ENCODE measurements at regions not wholly inside any gene's neighbourhood (a gene's known extent, or its start where the extent isn't known, plus 50 kb on each side); places are given as distances from the start of the nearest gene placed in this dataset.

DNA sequence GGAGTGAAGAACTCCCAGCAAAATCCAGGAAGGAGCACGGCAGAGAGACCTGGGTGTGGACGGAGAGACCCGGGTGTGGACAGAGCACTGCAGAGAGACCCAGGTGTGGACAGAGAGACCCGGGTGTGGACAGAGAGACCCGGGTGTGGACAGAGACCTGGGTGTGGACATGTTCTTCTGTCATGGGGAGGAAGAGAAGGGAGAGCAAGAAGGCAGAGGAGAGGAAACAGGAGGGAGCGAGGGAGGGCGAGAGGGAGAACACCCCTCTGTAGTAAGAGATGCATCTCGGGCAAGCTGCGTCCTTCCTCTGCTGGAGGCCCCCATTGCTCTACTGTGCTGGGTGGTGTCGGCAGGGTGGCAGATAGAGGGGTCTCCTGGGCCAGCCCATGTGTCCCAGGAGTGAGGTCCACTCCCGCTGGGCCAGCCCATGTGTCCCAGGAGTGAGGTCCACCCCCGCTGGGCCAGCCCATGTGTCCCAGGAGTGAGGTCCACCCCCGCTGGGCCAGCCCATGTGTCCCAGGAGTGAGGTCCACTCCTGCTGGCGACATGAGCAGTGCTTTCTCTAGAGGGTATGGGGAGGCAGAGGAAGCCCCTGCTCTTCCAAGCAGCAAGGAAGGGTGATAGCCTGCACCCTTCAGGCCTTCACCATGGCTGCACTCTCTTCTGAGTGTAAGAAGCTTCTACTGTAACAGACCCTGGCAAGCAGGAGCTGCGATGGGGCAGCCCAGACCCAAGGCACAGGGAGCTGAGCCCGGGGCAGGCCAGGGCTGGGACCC is 934.2 kb downstream of the BRD1 start:
- H3K9ac ChIP-seq (ENCODE audit: low read depth in 1 of 2, low read length in 2 of 2) = no peak overlapping the region
- H3K27me3 ChIP-seq (ENCODE audit: control insufficient read depth in 1 of 2, insufficient read depth in 2 of 2, low read length in 2 of 2) = no peaks in the 10 kb centered on the region
- no peaks in the 10 kb centered on the region for H3K36me3 ChIP-seq (ENCODE audit: control insufficient read depth in 1 of 2, insufficient read depth in 2 of 2, low read length in 2 of 2)
- no peaks in the 10 kb centered on the region for H3K4me1 ChIP-seq (ENCODE audit: control insufficient read depth in 1 of 2, insufficient read depth in 2 of 2, low read length in 2 of 2)
- H3K27ac ChIP-seq (ENCODE audit: low read depth, low read length) = no peak overlapping the region
- H3K4me3 ChIP-seq (ENCODE audit: low read depth in 1 of 2, low read length in 2 of 2) = no peak overlapping the region
- H3K9me3 ChIP-seq (ENCODE audit: control insufficient read depth in 1 of 2, low read length in 2 of 2) = no peaks in the 10 kb centered on the region

DNA sequence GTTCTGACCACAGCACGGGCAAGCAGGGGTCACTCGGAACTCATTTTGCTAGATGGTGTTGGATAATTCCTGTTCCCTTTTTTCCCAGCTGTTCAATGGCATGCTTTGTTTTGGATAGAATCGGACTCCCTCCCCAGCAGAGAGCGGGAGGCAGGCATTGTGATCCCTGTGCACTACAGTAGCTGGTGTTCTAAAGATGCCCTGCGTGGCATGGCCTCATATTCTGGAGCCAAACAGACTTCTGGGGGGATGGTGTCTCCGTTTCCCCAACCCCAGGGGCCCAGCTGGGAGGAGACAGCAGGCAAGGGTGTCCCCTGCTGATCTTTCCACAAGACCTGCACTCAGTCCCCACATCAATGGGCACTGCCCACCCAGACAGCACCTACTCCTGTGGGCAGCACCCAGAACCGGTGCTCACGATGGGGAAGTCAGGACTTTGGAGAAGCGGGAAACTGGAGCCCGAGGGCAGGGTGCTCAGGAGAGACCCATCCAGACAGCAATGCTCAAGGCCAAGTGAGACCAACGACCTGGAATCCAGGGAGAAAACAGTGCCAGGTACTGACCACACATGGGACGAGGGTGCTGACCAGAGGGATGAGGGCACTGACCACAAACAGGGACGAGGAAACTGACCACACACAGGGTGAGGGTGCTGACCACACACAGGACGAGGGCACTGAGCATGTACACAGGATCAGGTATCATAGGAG is 934.9 kb downstream of the BRD1 start:
- H3K4me3 ChIP-seq (ENCODE audit: low read depth in 1 of 2, low read length in 2 of 2) = no peak overlapping the region
- no peaks in the 10 kb centered on the region for H3K4me1 ChIP-seq (ENCODE audit: control insufficient read depth in 1 of 2, insufficient read depth in 2 of 2, low read length in 2 of 2)
- no peaks in the 10 kb centered on the region for H3K27me3 ChIP-seq (ENCODE audit: control insufficient read depth in 1 of 2, insufficient read depth in 2 of 2, low read length in 2 of 2)
- no peak overlapping the region for H3K27ac ChIP-seq (ENCODE audit: low read depth, low read length)
- no peaks in the 10 kb centered on the region for H3K9me3 ChIP-seq (ENCODE audit: control insufficient read depth in 1 of 2, low read length in 2 of 2)
- no peak overlapping the region for H3K9ac ChIP-seq (ENCODE audit: low read depth in 1 of 2, low read length in 2 of 2)
- H3K36me3 ChIP-seq (ENCODE audit: control insufficient read depth in 1 of 2, insufficient read depth in 2 of 2, low read length in 2 of 2) = no peaks in the 10 kb centered on the region

DNA sequence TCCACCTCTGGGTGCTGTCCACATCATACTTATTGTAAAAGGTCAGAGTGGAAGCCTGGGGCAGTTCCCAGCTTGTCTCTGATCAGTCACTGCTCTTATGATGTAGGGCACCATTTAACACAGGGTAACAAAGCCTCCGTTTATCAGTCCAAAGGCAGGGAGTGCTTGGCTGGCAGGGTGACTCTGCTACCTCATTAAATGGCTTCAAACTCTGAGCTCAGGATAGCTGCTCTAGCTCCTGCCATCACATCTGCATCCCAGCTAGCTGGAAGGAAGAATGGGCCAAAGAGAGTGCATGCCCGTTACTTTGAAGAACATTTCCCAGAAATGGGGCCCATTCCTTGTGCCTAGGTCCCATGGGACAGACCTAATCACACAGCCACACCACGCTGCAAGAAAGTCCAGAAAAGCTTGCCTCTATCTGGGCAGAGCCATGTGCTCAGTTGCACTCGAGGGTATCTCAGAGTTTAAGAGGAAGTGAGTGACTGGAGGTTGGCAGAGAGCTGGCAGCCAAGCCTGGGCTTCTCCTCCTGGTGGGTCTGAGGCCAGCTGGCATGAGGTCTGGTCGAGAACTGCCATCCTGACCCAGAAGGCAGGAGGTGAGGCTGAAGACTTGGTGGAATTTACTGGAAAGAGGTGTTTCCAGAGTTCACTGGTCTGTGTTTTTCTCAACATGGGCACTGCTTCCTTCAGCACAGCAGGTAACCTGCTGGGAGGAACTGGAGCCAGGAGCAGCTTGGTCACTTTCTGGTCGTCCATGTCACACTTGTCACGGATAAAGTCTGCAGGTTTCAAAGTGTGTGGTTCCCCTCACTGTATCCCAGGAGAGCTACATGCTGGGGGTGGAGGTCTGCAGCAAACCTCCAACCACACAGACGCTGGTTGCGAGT is 935.7 kb downstream of the BRD1 start:
- H3K4me1 ChIP-seq (ENCODE audit: control insufficient read depth in 1 of 2, insufficient read depth in 2 of 2, low read length in 2 of 2) = no peaks in the 10 kb centered on the region
- no peak overlapping the region for H3K4me3 ChIP-seq (ENCODE audit: low read depth in 1 of 2, low read length in 2 of 2)
- no peaks in the 10 kb centered on the region for H3K27me3 ChIP-seq (ENCODE audit: control insufficient read depth in 1 of 2, insufficient read depth in 2 of 2, low read length in 2 of 2)
- no peak overlapping the region for H3K9ac ChIP-seq (ENCODE audit: low read depth in 1 of 2, low read length in 2 of 2)
- H3K9me3 ChIP-seq (ENCODE audit: control insufficient read depth in 1 of 2, low read length in 2 of 2) = no peaks in the 10 kb centered on the region
- no peaks in the 10 kb centered on the region for H3K36me3 ChIP-seq (ENCODE audit: control insufficient read depth in 1 of 2, insufficient read depth in 2 of 2, low read length in 2 of 2)
- no peak overlapping the region for H3K27ac ChIP-seq (ENCODE audit: low read depth, low read length)

DNA sequence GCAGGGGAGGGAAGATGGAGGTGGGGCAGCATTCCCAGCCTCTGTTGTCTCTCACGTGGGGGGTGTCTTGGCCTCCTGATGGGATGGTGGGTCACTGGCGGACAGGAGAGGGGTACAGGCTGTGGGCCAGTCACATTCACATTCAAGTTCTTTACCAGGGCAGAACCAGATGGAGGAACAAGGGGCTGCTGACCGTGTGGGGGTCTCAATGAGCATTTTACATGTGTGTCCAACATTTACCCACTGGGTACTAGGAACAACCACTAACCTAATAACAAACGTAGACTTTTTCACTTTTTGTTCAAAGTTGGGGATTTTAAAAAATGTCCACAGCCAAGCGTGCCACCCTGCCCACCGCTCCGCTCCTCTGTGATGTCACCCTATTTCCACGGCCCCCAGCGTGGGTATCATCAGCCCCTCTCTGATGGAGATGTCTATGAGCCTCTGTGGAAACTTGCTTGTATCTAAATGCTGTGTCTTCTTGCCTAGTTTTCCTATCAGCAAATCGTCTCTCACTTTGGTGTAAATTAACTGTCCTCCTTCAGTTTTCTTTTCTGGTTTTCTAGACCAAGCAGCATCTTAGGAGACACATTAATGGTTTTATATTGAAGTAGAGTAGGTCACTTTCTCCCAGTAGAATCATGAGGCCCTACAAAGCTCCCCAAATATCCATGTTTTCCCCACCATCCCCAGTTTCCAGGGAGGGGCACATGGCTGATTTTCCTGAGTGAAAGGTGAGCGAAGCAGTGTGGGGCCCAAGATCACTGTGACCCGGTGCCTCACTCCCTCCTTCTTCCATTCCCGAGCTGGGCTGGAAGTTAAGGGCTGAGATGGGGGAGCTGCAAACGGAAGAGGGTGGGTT is 936.7 kb downstream of the BRD1 start:
- H3K4me3 ChIP-seq (ENCODE audit: low read depth in 1 of 2, low read length in 2 of 2) = no peak overlapping the region

DNA sequence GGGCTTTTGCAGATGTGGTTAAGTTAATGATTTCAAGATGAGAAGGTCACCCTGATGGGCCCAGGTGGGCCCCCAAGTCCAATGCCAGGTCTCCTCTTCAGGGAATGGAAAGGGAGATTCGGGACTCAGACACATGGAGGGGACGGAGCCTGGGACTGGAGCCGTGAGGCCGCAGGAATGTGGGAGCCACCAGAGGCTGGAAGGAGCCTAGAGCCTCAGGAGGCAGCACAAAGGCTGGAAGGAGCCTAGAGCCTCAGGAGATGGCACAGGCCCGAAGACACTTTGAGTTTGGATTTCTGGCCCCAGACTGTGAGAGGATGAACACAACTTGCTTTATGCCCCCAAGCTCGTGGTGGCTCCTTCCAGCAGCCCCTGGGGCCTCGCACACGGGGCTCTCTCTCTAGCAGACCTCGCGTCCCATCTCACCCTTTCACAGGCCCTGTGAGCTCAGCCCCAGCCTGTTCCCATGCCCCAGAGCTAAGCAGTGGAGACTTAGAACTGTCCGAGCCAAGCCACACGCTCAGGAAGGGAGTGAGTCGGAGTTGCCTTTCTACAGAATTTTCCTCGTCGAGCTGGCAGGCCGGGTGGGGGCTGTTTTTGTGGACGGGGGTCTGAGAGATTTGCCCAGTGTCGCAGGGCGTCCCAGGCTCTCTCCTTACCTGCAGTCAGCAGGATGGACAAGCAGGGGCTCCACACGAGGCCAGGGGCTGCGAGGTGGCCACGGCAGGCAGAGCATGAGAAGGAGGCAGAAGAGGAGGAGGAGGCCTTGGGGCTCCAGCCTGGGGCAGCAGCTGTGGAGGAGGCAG is 937.6 kb downstream of the BRD1 start:
- Histone ChIP-seq H3K9ac (ENCODE audit: low read depth in 1 of 2, low read length in 2 of 2) (no peak overlapping the region), H3K4me3 (ENCODE audit: low read depth in 1 of 2, low read length in 2 of 2) (no peak overlapping the region), H3K36me3 (ENCODE audit: control insufficient read depth in 1 of 2, insufficient read depth in 2 of 2, low read length in 2 of 2) (no peaks in the 10 kb centered on the region), H3K4me1 (ENCODE audit: control insufficient read depth in 1 of 2, insufficient read depth in 2 of 2, low read length in 2 of 2) (no peaks in the 10 kb centered on the region), H3K9me3 (ENCODE audit: control insufficient read depth in 1 of 2, low read length in 2 of 2) (no peaks in the 10 kb centered on the region), H3K27me3 (ENCODE audit: control insufficient read depth in 1 of 2, insufficient read depth in 2 of 2, low read length in 2 of 2) (no peaks in the 10 kb centered on the region), H3K27ac (ENCODE audit: low read depth, low read length) (no peak overlapping the region)

More for the DNA sequence above, 936.7 kb downstream of the BRD1 start:
- no peaks in the 10 kb centered on the region for H3K36me3 ChIP-seq (ENCODE audit: control insufficient read depth in 1 of 2, insufficient read depth in 2 of 2, low read length in 2 of 2)
- no peaks in the 10 kb centered on the region for H3K27me3 ChIP-seq (ENCODE audit: control insufficient read depth in 1 of 2, insufficient read depth in 2 of 2, low read length in 2 of 2)
- H3K9ac ChIP-seq (ENCODE audit: low read depth in 1 of 2, low read length in 2 of 2) = no peak overlapping the region
- H3K27ac ChIP-seq (ENCODE audit: low read depth, low read length) = no peak overlapping the region
- no peaks in the 10 kb centered on the region for H3K4me1 ChIP-seq (ENCODE audit: control insufficient read depth in 1 of 2, insufficient read depth in 2 of 2, low read length in 2 of 2)
- no peaks in the 10 kb centered on the region for H3K9me3 ChIP-seq (ENCODE audit: control insufficient read depth in 1 of 2, low read length in 2 of 2)

DNA sequence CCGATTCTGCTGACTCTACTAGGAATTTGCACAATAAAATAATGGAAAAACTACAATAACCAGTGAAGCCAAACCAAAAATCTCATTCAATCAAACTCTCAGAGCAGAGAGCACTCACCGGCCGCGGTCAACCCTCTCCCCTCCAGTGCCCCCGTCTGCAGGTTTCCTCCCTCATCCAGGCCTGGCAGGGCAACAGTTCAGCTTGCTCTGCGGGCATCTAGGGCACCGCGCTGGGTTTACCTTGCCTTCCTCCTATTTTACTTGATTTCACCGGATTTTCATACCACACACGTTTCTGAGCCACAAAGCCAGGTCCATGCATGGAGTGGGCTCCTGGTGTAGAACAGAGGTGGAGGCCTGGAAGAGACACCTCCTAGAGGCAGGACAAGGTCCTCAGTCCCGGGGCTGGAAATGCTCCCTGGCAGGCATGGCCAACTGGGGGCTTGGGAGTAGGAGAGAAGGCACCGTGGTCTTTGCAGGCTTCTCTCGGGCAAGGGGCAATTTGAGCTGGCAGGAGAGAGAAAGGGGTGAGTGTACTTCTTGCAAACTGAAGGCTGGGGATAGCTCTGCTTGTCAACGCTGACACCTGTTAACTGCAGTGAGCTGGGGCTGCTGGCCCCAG is 938.4 kb downstream of the BRD1 start:
- Histone ChIP-seq H3K27ac (ENCODE audit: low read depth, low read length) (no peak overlapping the region), H3K4me3 (ENCODE audit: low read depth in 1 of 2, low read length in 2 of 2) (no peak overlapping the region), H3K4me1 (ENCODE audit: control insufficient read depth in 1 of 2, insufficient read depth in 2 of 2, low read length in 2 of 2) (no peaks in the 10 kb centered on the region), H3K27me3 (ENCODE audit: control insufficient read depth in 1 of 2, insufficient read depth in 2 of 2, low read length in 2 of 2) (no peaks in the 10 kb centered on the region), H3K9ac (ENCODE audit: low read depth in 1 of 2, low read length in 2 of 2) (no peak overlapping the region), H3K36me3 (ENCODE audit: control insufficient read depth in 1 of 2, insufficient read depth in 2 of 2, low read length in 2 of 2) (no peaks in the 10 kb centered on the region), H3K9me3 (ENCODE audit: control insufficient read depth in 1 of 2, low read length in 2 of 2) (no peaks in the 10 kb centered on the region)

DNA sequence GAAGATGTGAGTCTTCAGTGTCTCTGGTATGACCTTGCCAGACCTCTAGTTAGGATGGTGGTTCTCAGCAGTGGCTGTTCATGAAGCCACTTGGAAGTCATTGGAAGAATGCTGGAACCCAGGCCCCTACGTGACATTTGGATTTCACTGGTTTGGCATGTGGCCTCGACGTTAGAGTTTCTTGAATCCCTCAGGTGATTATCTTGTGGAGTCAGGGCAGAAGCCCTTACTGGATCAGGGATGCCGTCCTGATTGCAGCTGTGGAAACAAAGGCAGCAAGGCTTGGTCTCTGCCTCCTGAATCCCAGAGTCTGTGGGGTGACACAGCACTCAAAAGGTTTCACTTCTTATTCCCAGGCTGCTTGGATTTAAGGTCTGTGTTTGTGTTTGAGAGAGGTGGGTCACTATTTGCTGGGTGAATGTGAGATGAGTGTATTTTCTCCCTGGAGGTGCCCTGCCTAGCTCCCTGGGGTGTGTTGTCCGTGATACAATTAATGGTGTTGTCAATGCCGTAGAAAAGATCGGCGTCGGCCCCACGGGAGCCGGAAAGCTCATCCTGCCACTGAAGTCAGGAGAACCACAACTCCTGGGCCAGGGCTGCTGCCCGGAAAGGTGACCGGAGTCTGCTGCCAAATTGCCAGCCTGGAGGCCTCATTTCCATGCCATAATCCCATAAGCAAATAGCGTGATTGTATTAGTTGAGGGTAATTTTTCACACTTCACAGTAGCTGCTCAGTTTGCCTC is 939.0 kb downstream of the BRD1 start:
- Histone ChIP-seq H3K4me1 (ENCODE audit: control insufficient read depth in 1 of 2, insufficient read depth in 2 of 2, low read length in 2 of 2) (no peaks in the 10 kb centered on the region), H3K27ac (ENCODE audit: low read depth, low read length) (no peak overlapping the region), H3K9ac (ENCODE audit: low read depth in 1 of 2, low read length in 2 of 2) (no peak overlapping the region), H3K4me3 (ENCODE audit: low read depth in 1 of 2, low read length in 2 of 2) (no peak overlapping the region), H3K27me3 (ENCODE audit: control insufficient read depth in 1 of 2, insufficient read depth in 2 of 2, low read length in 2 of 2) (no peaks in the 10 kb centered on the region), H3K9me3 (ENCODE audit: control insufficient read depth in 1 of 2, low read length in 2 of 2) (no peaks in the 10 kb centered on the region), H3K36me3 (ENCODE audit: control insufficient read depth in 1 of 2, insufficient read depth in 2 of 2, low read length in 2 of 2) (no peaks in the 10 kb centered on the region)

DNA sequence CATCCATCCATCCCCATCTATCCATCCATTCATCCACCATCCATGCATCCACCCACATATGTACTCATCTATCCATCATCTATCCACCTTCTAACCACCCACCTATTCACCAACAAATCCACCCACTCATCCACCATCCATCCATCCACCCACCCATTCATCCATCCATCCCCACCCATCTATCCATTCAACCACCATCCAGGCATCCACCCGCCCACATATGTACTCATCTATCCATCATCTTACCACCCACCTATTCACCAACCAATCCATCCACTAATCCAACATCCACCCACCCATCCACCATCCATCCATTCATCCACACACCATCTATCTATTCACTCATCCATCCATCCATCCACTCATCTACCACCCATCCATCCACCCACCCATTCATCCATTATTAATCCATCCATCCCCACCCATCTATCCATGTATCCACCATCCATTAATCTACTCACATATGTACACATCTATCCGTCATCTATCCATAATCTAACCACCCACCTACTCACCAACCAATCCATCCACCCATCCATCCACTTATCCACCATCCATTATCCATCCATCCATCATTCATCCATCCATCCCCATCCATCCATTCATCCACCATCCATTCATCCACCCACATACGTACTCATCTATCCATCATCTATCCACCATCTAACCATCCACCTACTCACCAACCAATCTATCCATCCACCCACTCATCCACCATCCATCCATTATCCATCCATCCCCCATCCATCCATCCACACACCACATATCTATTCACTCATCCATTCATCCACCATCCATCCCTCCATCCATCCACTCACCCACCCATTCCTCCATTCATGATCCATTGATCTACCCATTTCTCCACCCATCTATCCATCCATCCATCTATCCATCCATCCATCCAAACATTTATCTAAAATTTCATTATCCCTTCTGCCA is 940.0 kb downstream of the BRD1 start:
- Histone ChIP-seq H3K27ac (ENCODE audit: low read depth, low read length) (no peak overlapping the region), H3K36me3 (ENCODE audit: control insufficient read depth in 1 of 2, insufficient read depth in 2 of 2, low read length in 2 of 2) (no peaks in the 10 kb centered on the region), H3K9ac (ENCODE audit: low read depth in 1 of 2, low read length in 2 of 2) (no peak overlapping the region), H3K4me3 (ENCODE audit: low read depth in 1 of 2, low read length in 2 of 2) (no peak overlapping the region), H3K27me3 (ENCODE audit: control insufficient read depth in 1 of 2, insufficient read depth in 2 of 2, low read length in 2 of 2) (no peaks in the 10 kb centered on the region), H3K4me1 (ENCODE audit: control insufficient read depth in 1 of 2, insufficient read depth in 2 of 2, low read length in 2 of 2) (no peaks in the 10 kb centered on the region), H3K9me3 (ENCODE audit: control insufficient read depth in 1 of 2, low read length in 2 of 2) (no peaks in the 10 kb centered on the region)

All from duodenal mucosa (tissue), 2 donors.